Thoracic aorta (tissue), 2 donors: ENCODE measurements at regions not wholly inside any gene's neighbourhood (a gene's known extent, or its start where the extent isn't known, plus 50 kb on each side); places are given as distances from the start of the nearest gene placed in this dataset.
"Not testable (repeated sequence)": the region's sequence is repeated elsewhere in the genome, so short reads cannot be mapped to it uniquely, and the experiment has no call there.

Source experiments
- ATAC-seq: fragments of 150-250 bp; one replicate; pipeline ENCODE4 v1.8.0; 2017; ENCODE audit warnings: low read depth; ENCODE audit not compliant: insufficient number of reproducible peaks, low FRiP score
- DNase-seq: peaks from one replicate; pipeline ENCODE4 v3.0.0-alpha.2; 2020; ENCODE audit warnings: low spot score
- H3K27ac ChIP-seq, 2 donors: fragments of 200-600 bp; sonication (generic); 1 replicate in 1 of 2; 2 replicates in 1 of 2; pipeline ENCODE4 v1.5.1; 2016; ENCODE audit warnings: mild to moderate bottlenecking in 2 of 2, moderate library complexity in 2 of 2
- H3K27me3 ChIP-seq: fragments of 200-600 bp; sonication (generic); replicated peaks from 2 replicates; pipeline ENCODE4 v1.6.0; 2016; ENCODE audit warnings: mild to moderate bottlenecking; ENCODE audit not compliant: insufficient read depth
- H3K36me3 ChIP-seq: fragments of 200-600 bp; sonication (generic); one replicate; pipeline ENCODE4 v1.5.1; 2016
- H3K4me1 ChIP-seq, 2 donors: fragments of 200-600 bp; sonication (generic); 1 replicate in 1 of 2; 2 replicates in 1 of 2; pipeline versions ENCODE4 v1.5.1 to v1.6.0; 2016; ENCODE audit warnings: low read depth in 2 of 2, mild to moderate bottlenecking in 1 of 2; ENCODE audit not compliant: control insufficient read depth in 1 of 2
- H3K4me3 ChIP-seq: fragments of 200-600 bp; sonication (generic); 2 replicates; pipeline ENCODE4 v1.5.1; 2016; ENCODE audit warnings: mild to moderate bottlenecking
- H3K9me3 ChIP-seq: fragments of 200-600 bp; sonication (generic); 2 replicates; pipeline ENCODE4 v1.5.1; 2016
- TF ChIP-seq, protein P1 (sequence below): fragments of 200-600 bp; sonication (generic); IDR thresholded peaks from one replicate; pipeline ENCODE4 v1.5.1; 2019; ENCODE audit warnings: antibody characterized with exemption

DNA sequence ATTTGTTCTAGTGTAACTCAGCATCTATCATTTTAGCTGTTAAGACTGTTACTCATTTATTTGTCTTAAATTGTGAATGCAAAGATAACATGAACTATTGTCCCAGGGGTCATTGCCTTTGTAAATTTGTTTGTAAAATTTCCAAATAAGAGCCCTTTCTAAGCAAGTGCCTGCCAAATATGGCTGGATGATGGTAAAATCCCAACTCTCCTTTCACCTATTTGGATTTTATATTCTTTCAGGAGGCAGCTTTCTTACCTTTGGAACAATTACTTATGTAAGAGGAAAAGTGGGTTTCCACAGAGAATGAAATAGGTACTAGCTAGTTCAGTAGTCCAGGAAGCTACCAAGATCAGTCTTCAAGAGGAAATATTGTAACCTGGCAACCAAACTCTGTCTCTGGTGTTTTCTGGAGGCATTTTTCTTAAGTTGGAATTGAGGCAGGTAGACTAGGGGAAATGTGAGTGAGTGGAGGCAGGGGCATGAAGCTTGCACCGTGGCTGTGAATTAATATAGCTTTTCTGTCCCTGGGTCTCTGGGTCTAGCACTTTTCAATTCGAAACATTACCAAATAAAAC lies 88.5 kb upstream of the XIST start:
- Histone ChIP-seq H3K36me3 (no peaks in the 10 kb centered on the region), H3K27me3 (no peaks in the 10 kb centered on the region), H3K4me3 (no peak overlapping the region), H3K9me3 (no peaks in the 10 kb centered on the region), H3K4me1 (no peaks in the 10 kb centered on the region), H3K27ac (no peak overlapping the region)
- DNase-seq, result no peak
- TF ChIP-seq, protein P1, sequence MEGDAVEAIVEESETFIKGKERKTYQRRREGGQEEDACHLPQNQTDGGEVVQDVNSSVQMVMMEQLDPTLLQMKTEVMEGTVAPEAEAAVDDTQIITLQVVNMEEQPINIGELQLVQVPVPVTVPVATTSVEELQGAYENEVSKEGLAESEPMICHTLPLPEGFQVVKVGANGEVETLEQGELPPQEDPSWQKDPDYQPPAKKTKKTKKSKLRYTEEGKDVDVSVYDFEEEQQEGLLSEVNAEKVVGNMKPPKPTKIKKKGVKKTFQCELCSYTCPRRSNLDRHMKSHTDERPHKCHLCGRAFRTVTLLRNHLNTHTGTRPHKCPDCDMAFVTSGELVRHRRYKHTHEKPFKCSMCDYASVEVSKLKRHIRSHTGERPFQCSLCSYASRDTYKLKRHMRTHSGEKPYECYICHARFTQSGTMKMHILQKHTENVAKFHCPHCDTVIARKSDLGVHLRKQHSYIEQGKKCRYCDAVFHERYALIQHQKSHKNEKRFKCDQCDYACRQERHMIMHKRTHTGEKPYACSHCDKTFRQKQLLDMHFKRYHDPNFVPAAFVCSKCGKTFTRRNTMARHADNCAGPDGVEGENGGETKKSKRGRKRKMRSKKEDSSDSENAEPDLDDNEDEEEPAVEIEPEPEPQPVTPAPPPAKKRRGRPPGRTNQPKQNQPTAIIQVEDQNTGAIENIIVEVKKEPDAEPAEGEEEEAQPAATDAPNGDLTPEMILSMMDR, result no peak
- no peak for ATAC-seq

DNA sequence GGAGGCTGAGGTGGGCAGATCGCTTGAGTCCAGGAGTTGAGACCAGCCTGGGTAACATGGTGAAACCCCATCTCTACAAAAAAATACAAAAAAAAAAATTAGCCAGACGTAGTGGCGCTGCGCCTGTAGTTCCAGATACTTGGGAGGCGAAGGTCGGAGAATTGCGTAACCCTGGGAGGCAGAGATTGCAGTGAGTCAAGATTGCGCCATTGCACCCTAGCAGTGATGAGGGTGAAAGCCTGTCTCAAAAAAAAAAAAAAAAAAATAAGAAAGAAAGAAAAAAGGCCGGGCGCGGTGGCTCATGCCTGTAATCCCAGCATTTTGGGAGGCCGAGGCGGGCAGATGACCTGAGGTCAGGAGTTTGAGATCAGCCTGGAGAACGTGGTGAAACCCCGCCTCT lies 85.3 kb upstream of the XIST start:
- ATAC-seq, H3K27me3 ChIP-seq: not testable (repeated sequence)

DNA sequence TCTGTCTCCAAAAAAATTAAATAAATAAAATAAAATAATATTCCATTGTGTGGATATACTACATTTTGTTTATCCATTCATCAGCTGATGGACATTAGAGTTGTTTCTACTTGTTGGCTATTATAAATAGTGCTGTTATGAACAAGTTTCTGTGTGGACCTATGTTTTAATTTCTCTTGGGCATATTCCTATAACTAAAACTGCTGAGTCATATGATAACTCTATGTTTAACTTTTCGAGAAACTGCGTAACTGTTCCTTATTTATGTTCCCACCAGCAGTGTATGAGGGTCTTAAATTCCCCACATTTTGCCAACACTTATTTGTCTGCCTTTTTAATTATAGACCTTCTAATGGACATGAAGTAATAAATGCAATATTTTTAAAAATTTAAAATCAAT lies 80.0 kb upstream of the XIST start:
- Histone ChIP-seq H3K4me1 (no peaks in the 10 kb centered on the region), H3K4me3 (no peak overlapping the region), H3K27me3 (no peaks in the 10 kb centered on the region), H3K36me3 (no peaks in the 10 kb centered on the region), H3K9me3 (no peaks in the 10 kb centered on the region), H3K27ac (no peak overlapping the region)
- TF ChIP-seq, protein P1, result no peak
- ATAC-seq (no peak), DNase-seq (no peak)

More for the DNA sequence above, 85.3 kb upstream of the XIST start:
- H3K27ac ChIP-seq, H3K36me3 ChIP-seq, H3K4me1 ChIP-seq, DNase-seq, H3K4me3 ChIP-seq, H3K9me3 ChIP-seq: not testable (repeated sequence)

DNA sequence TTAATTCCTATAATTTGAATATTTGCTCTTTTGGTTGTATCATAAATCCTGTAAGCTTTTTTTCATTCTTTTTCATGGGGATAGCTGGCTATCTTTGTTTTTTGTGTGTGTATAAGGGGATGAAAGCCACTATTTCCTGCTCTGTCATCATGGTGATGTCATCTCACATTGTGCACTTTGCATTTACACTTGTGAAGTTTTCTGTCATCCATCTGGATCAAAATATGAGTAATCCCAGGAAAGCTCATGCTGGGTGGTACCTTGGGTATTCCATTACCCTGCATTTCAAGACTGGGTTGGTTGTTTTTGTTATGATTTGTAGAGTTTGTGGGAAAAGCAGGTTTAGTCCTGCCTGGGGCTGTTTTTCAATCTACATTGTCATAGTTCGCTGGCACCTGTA lies 77.8 kb upstream of the XIST start:
- no peaks in the 10 kb centered on the region for H3K36me3 ChIP-seq
- no peaks in the 10 kb centered on the region for H3K4me1 ChIP-seq
- no peak overlapping the region for H3K27ac ChIP-seq
- TF ChIP-seq, protein P1, result no peak
- ATAC-seq (no peak), DNase-seq (no peak)
- no peaks in the 10 kb centered on the region for H3K9me3 ChIP-seq
- no peaks in the 10 kb centered on the region for H3K27me3 ChIP-seq
- H3K4me3 ChIP-seq, result no peak overlapping the region

DNA sequence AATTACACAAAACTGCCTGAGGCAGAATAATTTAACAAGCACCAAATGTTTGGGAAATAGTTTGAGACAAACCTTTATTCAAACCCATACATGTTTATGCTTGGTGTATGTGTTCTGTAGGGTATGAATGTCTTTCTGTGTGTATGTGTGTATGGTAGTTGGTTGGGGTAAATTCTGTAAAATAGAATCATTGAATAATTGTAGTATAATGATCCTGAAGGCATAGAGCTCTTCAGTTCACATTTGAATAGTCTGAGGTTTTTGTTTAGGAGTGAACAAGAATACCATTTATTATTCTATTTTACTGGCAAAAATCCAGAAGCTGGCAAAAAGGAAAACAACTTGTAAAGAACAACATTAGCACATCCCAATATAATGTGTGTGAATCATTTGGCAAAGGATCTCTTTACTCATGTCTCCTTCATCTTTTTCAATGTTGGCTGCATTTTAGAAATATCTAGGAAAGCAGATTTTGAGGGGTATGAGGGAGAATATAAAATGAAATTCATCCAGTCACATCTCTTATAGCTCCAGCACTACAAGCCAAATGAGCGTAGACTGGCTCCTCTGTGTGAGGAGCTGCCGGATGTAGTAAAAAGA lies 70.4 kb upstream of the XIST start:
- no peak for ATAC-seq
- TF ChIP-seq, protein P1, result no peak

More for the DNA sequence above, 70.4 kb upstream of the XIST start:
- H3K36me3 ChIP-seq, result no peaks in the 10 kb centered on the region
- H3K27ac ChIP-seq, result no peak overlapping the region
- H3K4me3 ChIP-seq, result no peak overlapping the region
- no peaks in the 10 kb centered on the region for H3K27me3 ChIP-seq
- H3K9me3 ChIP-seq, result no peaks in the 10 kb centered on the region
- DNase-seq, result no peak
- no peaks in the 10 kb centered on the region for H3K4me1 ChIP-seq
